ENCODE measurements at regions not wholly inside any gene's neighbourhood (a gene's known extent, or its start where the extent isn't known, plus 50 kb on each side); places are given as distances from the start of the nearest gene placed in this dataset.

DNA sequence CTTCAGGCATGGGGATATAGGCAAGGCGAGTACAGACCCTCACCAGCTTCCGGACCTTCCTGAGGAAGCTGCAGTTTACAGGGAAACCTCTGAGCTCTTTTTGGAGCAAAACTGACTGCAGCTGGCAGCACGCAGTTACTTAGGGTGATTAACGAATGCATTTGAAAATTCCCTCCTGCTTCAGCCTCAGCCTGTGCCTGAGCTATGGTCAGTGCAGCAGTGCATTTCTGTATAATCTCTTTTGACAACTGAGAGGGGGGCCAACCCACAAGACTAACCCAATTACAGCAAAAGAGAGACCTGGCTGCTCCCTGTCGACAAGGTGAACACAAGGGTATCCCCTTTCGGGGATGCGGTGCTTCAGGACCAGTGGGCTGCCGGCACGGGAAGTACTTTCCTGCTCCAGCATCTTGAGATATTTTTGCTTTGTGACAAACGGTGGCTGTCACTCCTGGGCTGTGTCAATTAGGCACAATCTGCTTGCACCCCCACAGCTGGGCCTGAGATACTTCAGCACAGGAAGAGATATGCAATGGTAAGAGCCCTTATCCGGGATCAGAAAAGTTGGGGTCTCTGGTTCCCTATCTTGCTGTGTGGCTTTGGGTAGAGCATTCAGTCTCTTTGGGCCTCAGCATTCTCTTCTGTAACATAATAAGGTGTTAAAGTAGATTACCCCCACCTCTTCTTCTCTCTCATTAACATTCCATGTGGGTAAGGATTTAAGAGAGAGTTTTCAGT, 141.0 kb downstream of the TMEM17 start:
- no peak for DNase-seq

DNA sequence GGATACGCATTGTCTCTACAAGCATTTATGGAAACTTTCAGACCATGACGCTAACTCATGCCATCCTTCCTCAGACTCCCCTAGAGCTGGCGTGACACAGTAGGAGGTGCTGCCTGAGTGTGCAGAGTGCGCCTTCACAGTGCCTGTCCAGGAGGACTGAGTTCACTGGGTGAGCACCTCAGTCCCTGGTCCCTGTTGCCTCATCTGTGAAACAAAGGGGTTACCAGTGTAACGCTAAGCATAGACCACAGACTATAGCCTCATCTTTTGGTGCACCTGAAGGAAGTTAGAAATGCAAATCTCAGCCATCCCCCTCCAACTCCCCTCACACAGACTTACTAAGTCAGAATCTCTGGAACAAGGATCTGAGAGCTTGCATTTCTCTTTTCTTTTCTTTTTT, 142.8 kb downstream of the TMEM17 start:
- no peak for DNase-seq

DNA sequence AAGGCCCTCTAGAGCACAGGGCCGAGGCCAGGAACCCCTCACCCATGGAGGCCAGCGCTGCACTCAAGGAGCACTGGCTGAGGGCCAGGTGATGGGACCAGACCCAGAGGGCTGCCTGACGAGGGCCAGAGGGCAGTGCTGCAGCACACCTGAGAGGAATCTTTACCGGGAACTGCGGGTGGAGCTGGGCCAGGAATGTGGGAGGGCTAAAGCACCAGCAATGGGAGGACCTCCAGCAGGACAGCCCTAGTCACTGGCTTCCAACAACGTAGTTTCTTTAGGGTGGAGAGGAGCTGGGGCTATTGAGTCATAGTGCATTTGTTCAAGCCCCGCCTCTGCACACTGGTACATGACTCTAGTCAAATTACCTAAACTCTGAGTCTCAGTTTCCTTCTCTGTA, 143.4 kb downstream of the TMEM17 start:
- no peak for DNase-seq

DNA sequence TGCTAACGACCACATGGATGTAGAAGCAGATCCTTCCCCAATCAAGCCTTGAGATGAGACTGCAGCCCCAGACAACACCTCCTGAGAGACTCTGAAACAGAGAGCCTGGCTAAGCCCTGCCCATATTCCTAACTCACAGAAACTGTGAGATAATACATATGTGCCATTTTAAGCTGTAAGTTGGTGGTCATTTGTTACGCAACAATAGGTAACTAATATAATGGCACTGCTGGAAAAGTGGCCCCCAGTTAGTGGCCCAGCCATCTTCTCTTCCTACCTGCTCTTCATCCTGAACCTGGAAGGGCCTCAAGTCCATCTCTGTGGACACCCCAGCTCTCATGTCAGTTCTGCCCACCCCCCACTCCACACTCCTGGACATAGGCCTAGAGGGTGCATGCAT, 144.0 kb downstream of the TMEM17 start:
- DNase-seq, result no peak

DNA sequence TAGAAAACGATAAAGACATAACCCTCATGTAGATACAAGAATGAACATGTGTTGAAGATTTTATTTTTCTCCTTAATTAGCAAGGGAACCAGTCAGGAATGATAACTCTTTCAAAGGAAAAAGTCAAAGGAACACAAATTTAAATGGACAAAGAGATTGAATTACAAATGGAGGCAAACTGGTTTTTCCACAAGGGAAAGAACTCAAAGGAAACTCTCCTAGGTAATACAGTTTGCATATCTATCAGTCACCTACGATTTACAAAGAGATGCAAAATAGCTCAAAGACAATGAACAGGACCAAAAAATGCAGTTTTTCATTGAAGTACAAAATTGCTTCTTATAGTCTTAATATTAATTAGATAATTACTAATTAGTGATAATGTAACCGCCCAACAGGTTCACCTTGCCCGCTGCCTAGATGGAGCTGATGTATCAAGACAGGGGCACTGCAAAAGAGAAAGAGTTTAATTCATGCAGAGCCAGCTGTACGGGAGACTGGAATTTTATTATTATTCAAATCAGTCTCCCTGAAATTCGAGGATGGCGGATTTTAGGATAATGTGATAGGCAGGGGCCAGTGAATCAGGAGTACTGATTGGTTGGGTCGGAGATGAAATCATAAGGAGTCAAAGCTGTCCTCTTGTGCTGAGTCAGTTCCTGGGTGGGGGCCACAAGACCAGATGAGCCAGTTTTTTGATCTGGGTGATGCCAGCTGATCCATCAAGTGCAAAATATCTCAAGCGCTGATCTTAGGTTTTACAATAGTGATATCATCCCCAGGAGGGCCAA, 151.0 kb downstream of the TMEM17 start:
- DNase-seq, result no peak

DNA sequence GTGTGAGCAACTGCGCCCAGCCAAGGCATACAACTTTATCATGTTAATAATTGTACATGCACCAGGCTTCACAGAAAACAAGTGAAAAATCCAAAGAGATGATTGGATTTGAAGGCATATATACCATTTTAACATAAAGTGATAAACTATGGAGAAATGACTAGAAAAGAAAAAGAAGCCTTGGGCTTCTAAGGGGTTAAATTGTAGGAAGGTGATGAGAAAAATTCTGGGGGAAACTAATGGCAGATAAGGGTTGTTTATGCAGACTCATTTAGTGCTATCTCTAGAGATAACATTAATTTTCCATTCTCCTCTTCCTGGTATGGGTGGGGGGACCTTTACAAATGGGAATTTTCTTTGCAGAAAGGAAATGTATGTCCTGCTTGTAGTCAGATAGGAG, 154.0 kb downstream of the TMEM17 start:
- no peak for DNase-seq

DNA sequence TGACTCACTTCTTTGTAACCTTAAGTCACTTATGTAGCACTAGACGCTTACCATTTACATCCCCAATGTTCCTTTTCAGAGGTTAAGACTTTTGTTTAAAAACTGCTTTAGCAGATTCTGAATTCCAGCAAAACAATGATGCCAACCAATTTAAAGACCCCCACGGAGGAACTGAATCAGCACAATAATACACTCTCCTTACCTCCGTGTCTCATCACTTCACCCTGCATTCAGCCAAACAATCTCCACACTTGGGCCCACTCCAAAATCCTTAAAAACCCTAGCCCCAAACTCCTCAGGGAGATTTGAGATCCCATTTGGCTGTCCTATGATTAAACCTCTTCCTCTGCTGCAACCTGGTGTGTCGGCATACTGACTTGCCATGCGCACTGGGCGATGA, 153.9 kb downstream of the B3GNT2 start:
- DNase-seq, result no peak

DNA sequence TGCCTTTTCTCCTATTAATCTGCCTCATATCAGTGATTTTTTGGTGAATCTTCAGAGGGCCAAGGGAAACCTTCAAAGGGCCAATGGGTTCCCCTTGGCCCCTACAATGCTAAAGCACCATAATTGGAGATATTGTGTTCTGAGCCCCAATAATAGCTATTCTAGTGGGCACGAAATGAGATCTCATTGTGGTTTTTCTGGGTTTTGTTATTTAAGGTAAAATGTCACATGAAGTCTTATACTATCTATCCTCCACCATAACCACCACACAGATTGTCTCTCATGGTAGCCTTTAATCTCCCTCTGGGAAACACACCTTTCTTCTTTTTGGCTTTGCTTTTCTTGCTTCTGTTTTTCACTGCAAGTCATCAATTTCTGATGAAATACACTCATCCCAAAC, 152.8 kb downstream of the B3GNT2 start:
- no peak for DNase-seq

DNA sequence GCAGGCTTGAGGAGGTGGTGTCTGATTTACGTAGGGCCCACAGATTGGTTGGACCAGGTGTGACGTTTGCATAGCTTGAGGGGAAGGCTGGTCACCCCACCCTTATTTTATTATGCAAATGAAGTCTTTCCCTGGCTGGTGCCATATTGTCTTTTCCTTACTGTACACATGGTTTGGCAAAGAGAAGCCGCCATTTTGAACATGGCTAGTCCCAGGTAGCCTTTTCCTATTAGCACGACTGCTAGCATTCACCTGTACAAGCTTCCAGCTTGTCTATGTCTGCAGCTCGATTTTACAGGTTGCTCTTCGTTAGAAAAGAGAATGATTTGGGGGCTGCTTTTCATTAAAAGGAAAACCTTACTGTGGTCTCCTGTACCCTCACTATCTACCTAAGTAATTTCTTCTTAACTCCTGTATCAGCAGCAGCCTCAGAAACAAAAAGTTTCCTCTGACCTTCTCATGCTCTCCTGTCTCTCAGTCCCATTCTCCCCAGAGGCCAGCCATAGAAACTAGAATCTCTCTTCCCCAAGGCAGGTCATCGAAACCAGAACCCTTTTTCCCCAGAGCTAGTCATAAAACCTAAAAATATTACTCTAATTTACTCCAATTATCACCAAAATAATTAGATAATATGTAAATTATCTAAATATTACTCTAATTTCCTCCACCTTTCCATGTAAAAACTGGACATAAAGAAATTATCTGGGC, 151.8 kb downstream of the B3GNT2 start:
- no peak for DNase-seq

DNA sequence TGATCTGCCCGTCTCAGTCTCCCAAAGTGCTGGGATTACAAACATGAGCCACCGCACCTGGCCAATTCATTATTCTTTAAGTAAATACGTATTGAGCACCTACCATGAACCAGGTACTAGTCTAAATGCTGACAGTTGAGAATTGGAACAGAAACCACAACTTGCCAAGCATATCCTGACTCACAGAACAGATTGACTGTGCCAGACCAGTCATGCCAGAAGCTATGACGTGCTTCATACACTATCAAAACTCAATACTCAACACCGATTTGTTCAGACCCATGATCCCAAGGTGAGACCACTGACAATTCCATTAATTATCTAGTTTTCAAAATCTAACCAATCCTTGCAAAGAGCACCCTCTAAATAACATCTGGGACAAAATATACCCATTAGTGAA, 148.6 kb downstream of the B3GNT2 start:
- DNase-seq, result no peak

DNA sequence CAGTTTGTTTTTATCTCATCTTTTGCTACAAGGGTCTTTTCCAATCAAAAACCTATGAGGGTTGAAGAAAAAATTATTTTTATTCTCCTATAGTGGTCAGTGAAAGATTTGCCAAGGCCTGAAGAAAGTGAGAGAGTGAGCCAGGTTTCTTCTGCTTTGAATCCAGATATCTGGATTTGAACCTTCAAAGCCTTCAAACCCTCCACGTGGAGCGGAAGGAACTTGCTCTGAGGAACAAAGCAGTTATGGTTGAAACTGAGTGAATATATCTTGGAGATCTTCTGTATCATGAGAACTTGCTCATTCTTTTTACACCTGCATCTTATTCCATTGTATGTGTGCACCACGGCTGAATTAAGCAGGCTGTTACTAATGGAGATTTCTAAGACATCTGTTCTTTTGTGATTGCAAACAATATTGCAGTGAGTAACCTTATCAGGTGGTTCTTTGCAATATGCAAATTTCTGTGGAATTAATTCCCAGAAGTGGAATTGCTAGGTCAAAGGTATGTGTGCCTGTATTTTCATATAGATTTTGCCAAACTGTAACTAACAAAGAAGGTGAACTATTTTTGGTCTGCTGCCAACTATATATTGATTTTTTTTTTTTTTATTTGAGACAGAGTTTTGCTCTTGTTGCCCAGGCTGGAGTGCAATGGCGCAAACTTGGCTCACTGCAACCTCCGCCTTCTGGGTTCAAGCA, 147.9 kb downstream of the B3GNT2 start:
- DNase-seq, result no peak

DNA sequence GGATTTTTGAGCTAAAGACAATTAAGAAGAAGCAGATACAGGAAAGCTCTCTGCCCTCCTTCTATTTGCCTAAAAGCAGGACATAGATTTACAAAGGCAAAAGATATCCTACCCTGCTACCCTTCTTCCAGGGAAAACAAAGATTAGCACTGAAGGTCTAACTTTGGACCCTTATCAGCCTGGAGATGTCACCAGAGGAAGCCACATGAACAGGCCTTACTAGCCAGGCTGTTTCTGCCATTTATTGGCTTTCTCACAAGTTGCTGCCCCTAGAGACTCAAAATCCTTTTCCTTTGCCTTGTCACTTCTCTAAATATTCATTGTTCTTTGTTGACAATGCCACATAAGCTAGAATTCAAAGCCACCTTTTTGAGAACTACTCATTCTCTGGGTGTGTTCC, 147.3 kb downstream of the B3GNT2 start:
- no peak for DNase-seq

DNA sequence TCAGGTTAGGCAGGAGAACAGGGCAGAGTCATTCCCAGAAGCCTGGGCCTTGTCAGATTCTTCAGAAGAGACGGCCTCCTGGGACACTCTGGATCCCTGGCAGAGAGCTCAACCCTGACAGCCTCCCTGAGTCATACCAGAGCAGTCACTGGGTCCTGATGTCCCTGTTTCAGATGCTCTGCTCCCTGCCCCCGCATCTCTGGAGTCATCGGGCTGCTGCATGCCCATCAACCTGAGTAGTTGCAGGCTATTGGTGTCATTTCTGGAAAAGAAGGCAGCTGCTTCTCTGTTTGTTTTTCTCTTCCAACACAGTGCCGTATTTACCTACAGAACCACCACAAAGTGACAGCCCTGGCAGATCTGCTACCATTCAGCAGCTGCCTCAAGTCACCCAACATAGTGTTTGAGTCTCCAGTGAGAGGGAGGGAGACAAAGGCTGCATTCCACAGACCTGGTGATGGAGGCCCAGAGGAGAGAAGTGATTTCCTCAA, 145.1 kb downstream of the B3GNT2 start:
- peak; percentile 35 to 68 for DNase-seq

DNA sequence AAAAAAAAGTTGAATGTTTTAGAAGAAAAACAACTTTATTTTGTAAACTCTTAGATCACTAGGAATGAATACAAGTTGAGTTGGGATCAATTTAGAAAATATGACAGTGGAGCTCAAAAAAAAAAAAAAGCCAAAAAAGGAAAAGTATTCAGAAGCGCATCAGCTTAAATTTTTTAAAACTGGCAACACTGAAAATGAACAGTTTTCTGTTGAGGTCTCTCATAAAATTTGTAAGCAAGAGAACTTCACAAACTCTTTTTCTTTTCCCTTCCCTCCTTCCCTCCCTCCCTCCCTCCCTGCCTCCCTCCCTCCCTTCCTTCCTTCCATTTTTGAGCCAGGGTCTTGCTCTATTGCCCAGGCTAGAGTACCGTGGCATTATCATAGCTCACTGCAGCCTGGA, 143.9 kb downstream of the B3GNT2 start:
- DNase-seq, result no peak

DNA sequence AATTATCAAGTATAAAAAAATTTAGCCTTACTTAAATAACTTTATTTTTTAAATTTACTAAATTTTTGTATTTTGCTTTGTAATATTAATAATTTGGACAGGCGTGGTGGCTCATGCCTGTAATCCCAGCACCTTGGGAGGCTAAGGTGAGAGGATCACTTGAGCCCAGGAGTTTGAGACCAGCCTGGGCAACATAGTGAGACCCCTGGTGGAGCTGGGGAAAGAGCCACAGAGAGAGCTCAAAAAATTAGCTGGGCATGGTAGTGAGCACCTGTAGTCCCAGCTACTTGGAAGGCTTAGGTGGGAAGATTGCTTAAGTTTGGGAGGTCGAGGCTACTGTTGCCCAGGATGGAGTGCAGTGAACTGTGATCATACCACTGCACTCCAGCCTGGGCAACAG, 143.5 kb downstream of the B3GNT2 start:
- DNase-seq, result no peak

DNA sequence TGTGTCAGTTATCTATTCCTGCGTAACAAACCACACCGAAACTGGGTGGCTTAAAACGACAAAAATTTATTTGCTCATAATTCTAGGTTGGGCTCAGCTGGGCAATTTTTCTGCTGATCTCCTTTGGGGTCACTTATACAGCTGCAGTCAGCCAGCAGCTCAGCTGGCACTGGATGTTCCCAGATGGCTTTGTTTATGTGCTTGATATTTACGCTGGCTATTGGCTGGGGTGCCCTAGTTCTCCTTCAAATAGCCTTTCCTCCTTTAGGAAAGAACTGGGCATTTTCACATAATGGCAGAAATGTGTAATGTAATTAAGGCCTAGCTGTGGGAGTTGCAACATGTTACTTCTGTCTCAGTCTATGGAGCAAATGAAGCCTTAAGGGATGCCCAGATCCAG, 142.2 kb downstream of the B3GNT2 start:
- peak; percentile 2 to 59 for DNase-seq

DNA sequence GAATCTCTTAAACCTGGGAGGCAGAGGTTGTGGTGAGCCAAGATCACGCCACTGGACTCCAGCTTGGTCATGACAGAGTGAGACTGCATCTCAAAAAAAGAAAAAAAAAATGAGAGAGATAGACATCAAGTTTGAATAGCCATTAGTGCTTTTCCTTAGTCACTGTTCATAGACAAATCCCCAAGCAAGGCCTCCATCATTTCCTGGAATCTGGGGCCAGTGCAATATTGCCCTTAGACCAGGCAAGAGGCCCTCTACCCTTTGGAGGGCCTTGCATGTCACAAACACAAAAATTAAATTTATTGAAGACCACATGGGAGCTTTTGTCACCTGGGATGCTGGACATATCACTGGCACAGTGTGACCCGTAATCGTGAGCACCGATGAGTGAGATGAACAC, 141.5 kb downstream of the B3GNT2 start:
- DNase-seq, result no peak

DNA sequence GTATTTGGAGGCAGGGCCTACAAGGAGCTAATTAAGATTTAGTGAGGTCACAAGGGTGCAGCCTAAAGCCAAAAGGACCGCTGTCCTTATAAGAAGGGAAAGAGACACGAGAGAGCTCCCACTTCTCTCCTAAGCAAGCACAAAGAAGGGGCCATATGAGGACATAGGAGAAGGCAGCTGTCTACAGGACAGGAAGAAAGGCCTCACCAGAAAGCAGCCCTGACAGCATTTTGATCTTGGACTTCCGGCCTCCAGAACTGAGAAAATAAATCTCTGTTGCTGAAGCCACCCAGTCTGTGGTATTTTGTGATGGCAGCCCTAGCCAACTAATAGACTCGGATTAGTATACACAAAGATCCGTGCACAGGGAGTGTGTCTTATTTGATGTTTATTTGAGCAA, 139.7 kb downstream of the B3GNT2 start:
- DNase-seq, result no peak

DNA sequence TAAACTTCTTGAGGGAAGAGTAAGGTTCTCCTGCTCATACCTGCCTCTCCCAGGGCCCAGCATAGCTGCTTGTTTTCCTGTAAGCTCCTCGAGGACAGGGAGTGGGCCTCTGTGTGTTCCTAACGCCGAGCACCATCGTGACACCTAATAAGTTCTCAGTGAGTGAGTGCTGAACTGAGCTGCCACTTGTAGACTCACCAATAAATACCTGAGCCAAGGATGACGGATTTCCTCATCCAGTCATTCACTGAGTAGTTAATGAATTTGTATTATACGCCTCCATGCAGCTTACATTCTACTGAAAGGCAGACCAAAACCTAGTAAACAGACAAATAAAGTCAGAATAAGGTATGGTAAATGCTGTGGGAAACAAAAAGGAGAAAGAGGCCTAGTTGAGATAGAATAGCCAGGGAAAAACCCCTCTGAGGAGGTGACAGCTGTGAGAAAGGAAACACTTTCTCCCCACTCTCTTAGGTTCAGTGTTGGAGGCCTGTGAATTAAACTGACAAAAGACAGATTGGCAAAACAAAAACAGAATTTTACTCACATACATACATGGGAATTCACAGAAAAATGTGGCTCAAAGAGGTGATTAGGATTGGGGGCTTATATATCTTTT, 138.6 kb downstream of the B3GNT2 start:
- DNase-seq, result no peak

DNA sequence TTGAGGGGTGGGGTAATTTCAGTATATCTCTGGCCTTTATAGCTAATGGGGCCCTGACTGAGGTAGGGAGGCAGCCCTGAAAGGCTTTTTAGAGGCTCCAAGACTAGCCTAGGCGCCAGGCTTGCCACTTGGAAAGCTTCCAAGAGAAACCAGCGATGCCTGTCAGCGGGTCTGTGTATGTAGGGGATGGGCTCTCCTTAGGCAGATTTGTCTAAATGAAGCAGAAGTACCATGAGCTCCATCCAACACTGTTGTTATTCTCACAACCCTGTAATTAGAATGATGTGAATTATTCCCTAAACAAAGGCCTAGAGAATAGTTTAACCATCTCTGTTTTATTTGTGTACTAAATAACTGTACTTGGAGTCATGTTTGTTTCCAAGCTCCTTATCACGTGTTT, 138.1 kb downstream of the B3GNT2 start:
- peak; percentile 56 to 88 for DNase-seq

DNA sequence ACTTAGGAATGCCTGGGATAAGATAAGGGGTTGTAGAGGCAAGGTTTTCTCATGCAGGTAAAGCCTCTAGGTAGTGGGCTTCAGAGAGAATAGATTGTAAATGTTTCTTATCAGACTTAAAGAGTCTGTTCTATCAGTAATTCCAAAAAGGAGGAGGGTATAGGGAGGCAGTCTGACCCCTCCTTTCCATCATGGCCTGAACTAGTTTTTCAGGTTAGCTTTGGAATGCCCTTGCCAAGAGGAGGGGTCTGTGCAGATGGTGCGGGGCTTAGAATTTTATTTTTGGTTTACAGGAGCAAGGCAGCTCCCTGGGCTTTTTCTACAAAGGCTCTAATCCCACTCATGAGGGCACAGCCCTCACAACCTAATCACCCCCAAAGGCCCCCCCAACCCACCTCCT, 135.0 kb downstream of the B3GNT2 start:
- no peak for DNase-seq

DNA sequence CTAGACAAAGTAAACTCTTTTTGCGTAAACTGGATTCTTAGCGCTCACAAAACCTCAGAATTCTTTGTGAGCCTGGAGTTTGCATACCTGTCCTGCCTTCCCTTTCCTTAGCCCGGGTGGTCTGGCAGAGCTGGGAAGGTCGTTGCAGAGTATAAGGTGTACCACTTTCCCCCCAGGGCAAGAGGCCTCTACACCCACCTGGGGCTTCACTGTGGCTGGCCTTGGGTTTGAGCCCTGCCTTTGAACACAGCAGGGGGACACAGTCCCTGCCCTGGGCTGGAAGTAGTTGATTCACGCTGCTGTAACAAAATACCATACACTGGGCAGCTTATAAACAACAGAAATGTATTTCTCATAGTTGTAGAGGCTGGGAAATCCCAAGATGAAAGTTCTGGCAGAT, 133.9 kb downstream of the B3GNT2 start:
- DNase-seq, result no peak

DNA sequence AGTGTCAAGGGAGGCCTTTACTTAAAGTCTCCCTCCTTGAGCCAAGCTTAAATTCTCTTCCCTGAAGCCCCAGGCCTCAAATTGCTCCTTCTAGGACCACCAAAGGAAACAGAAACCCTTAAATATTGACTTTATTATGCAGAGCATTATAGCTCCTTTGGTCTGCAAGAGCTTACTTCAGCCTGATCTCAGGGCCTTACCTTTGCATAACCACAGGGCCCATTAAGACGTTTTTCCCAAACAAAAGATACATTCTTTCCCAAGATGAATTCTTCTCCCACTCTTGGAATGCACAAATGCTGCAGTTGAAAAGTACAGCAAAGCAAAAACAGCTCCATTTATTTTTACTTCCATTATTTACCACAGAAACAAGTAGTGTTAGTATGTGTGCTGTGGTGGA, 130.8 kb downstream of the B3GNT2 start:
- DNase-seq, result no peak
